K562 (cell line): ENCODE measurements at regions not wholly inside any gene's neighbourhood (a gene's known extent, or its start where the extent isn't known, plus 50 kb on each side); places are given as distances from the start of the nearest gene placed in this dataset.

Experiments used
- ATAC-seq: fragments of 200-7000 bp; cut with Tn5 transposase; 3 replicates; pipeline ENCODE4 v1.9.1; 2020; ENCODE audit warnings: moderate library complexity
- BruUV-seq: library from RNA; stranded (reverse); fragments of 400-500 nt; replicated peaks from 2 replicates; lab custom pipeline; 2021; lab: Mats Ljungman, UMichigan
- CTCF ChIA-PET: fragments of 300-600 bp; formaldehyde crosslinking; extraction: SDS; loops from one replicate; lab custom pipeline; 2021; ENCODE audit warnings: low intra/inter-chr PET ratio; lab: Yijun Ruan, JAX
- POLR2A ChIA-PET: fragments of 300-600, 350-650 bp; sonication (Branson Sonifier 250); formaldehyde crosslinking; extraction: SDS; loops from one replicate; lab custom pipeline; 2021; ENCODE audit warnings: antibody characterized with exemption, inconsistent platforms; lab: Yijun Ruan, JAX
- DNase-seq, 4 experiments: peaks; one replicate each; pipeline versions ENCODE4 v3.0.0 to v3.0.0-alpha.2; 2011 to 2018; ENCODE audit warnings: low spot score in 3 of 4, mixed read lengths in 3 of 4; ENCODE audit errors: extremely low read depth in 1 of 4
- FAIRE-seq: peaks from 2 replicates; lab custom pipeline; 2011; peaks lifted over from hg19 to GRCh38; lab: Jason Lieb, UNC
- H2AFZ ChIP-seq: 2 replicates; pipeline ENCODE4 v1.6.0; 2011; ENCODE audit warnings: low read depth, low read length, control low read depth, inconsistent platforms
- H3K27ac ChIP-seq: fragments of 200-600 bp; 3 replicates; pipeline ENCODE4 v1.8.0; 2011; ENCODE audit warnings: low read depth, mild to moderate bottlenecking, control low read depth, inconsistent platforms, low read length, moderate library complexity, mixed read lengths; ENCODE audit errors: extremely low read depth
- H3K27me3 ChIP-seq, 2 experiments: fragments of 300-600 bp in 1 of 2; 2 replicates in 1 of 2; 3 replicates in 1 of 2; pipeline versions ENCODE4 v1.6.0 to v1.8.0; 2011; ENCODE audit warnings: inconsistent platforms in 2 of 2, low read length in 2 of 2, mild to moderate bottlenecking in 1 of 2, mixed read lengths in 1 of 2, moderate library complexity in 1 of 2; ENCODE audit not compliant: control insufficient read depth in 2 of 2, insufficient read depth in 2 of 2
- H3K36me3 ChIP-seq: fragments of 300-600 bp; 3 replicates; pipeline ENCODE4 v1.8.0; 2011; ENCODE audit warnings: mild to moderate bottlenecking, low read length, inconsistent platforms; ENCODE audit not compliant: control insufficient read depth, insufficient read depth
- H3K4me1 ChIP-seq, 2 experiments: fragments of 200-600 bp in 1 of 2; replicated peaks in 1 of 2; 2 replicates in 1 of 2; 3 replicates in 1 of 2; pipeline versions ENCODE4 v1.5.1 to v1.8.0; 2011; ENCODE audit warnings: inconsistent platforms in 2 of 2, low read length in 2 of 2, mild to moderate bottlenecking in 1 of 2, mixed read lengths in 1 of 2, moderate library complexity in 1 of 2; ENCODE audit not compliant: control insufficient read depth in 2 of 2, insufficient read depth in 2 of 2
- H3K4me2 ChIP-seq: 2 replicates; pipeline ENCODE4 v1.6.1; 2011; ENCODE audit warnings: low read length, control low read depth, inconsistent platforms, mixed read lengths; ENCODE audit not compliant: insufficient read depth
- H3K4me3 ChIP-seq: fragments of 200-600 bp; sonication (generic), shearing (Covaris generic); 2 replicates; pipeline ENCODE4 v1.5.1; 2016; ENCODE audit warnings: control low read depth, inconsistent platforms
- H3K79me2 ChIP-seq: fragments of 200-600 bp; 3 replicates; pipeline ENCODE4 v1.8.0; 2011; ENCODE audit warnings: low read length, inconsistent platforms; ENCODE audit not compliant: control insufficient read depth, insufficient read depth
- H3K9ac ChIP-seq, 2 experiments: 2 replicates each; pipeline versions ENCODE4 v1.6.0 to v1.6.1; 2011; ENCODE audit warnings: low read depth in 2 of 2, low read length in 2 of 2, control low read depth in 1 of 2, inconsistent platforms in 1 of 2, mild to moderate bottlenecking in 1 of 2, mixed read lengths in 1 of 2; ENCODE audit not compliant: insufficient read depth in 1 of 2
- H3K9me1 ChIP-seq: one replicate; pipeline ENCODE4 v1.6.0; 2011; ENCODE audit warnings: inconsistent platforms, mild to moderate bottlenecking, low read length, moderate library complexity; ENCODE audit not compliant: control insufficient read depth, insufficient read depth
- H3K9me3 ChIP-seq: replicated peaks from 2 replicates; pipeline ENCODE4 v1.5.1; 2011; ENCODE audit warnings: low read depth, low read length, inconsistent platforms; ENCODE audit not compliant: control insufficient read depth, insufficient read depth
- H4K20me1 ChIP-seq: replicated peaks from 2 replicates; pipeline ENCODE4 v1.6.1; 2011; ENCODE audit warnings: low read length, inconsistent platforms, mixed read lengths; ENCODE audit not compliant: control insufficient read depth, insufficient read depth
- ARID2 ChIP-seq: fragments of 450-650 bp; IDR thresholded peaks from 2 replicates; pipeline ENCODE4 v1.6.1; 2017; ENCODE audit warnings: antibody characterized with exemption, mild to moderate bottlenecking
- BRD9 ChIP-seq: fragments of 450-650 bp; IDR thresholded peaks from 2 replicates; pipeline ENCODE4 v1.6.1; 2018; ENCODE audit warnings: low read depth; ENCODE audit not compliant: partially characterized antibody
- CLOCK ChIP-seq: fragments of 250-450 bp; sonication (Bioruptor Pico); IDR thresholded peaks from 2 replicates; pipeline ENCODE4 v1.4.0; 2020; ENCODE audit warnings: mild to moderate bottlenecking, moderate library complexity, borderline replicate concordance
- RBBP5 ChIP-seq: fragments of 200-600 bp; sonication (generic); IDR thresholded peaks from 2 replicates; pipeline ENCODE4 v1.6.1; 2012; ENCODE audit warnings: borderline replicate concordance, mild to moderate bottlenecking, low read length, control low read depth, inconsistent platforms; ENCODE audit not compliant: insufficient read depth, poor library complexity, severe bottlenecking
- ZBTB5 ChIP-seq: fragments of 450-650 bp; IDR thresholded peaks from 2 replicates; pipeline ENCODE4 v1.6.1; 2017; ENCODE audit warnings: antibody characterized with exemption
- ZNF12 ChIP-seq: sonication (generic); formaldehyde crosslinking; IDR thresholded peaks from 2 replicates; pipeline ENCODE4 v1.4.0; 2020; ENCODE audit warnings: mild to moderate bottlenecking, missing genetic modification reagents
- ZNF165 ChIP-seq: fragments of 250-450 bp; sonication (Bioruptor Pico); IDR thresholded peaks from 2 replicates; pipeline ENCODE4 v1.4.0; 2020; ENCODE audit warnings: borderline replicate concordance
- ZNF253 ChIP-seq: fragments of 250-450 bp; sonication (Bioruptor Pico); conservative IDR thresholded peaks from 2 replicates; pipeline ENCODE4 v1.6.1; 2021; ENCODE audit warnings: mild to moderate bottlenecking
- ZNF316 ChIP-seq: fragments of 450-650 bp; IDR thresholded peaks from 2 replicates; pipeline ENCODE4 v1.6.1; 2016
- ZNF444 ChIP-seq: fragments of 250-450 bp; sonication (Bioruptor Pico); IDR thresholded peaks from 2 replicates; pipeline ENCODE4 v1.4.0; 2020; ENCODE audit warnings: mild to moderate bottlenecking, moderate library complexity
- WGBS: fragments of 100-300 bp; shearing (Covaris generic); methylation state at CpG from one replicate; pipeline ENCODE4 v1.1.6; 2016; ENCODE audit warnings: low coverage, mixed read lengths; ENCODE audit not compliant: insufficient coverage; ENCODE audit errors: missing lambda C conversion rate; 5-methylcytosine and 5-hydroxymethylcytosine counted together
- in situ Hi-C: fragments of 300-500 bp; cut with MboI; formaldehyde crosslinking; loops from 4 replicates; pipeline ENCODE4 v1.15.0; 2018; ENCODE audit warnings: inconsistent platforms, mixed read lengths
- intact Hi-C: fragments of 100-400 bp; cut with micrococcal nuclease; formaldehyde crosslinking; loops from 2 replicates; pipeline ENCODE4 v1.14.2; 2022

- no TSS peak for BruUV-seq
- POLR2A ChIA-PET = no interaction called here
- Histone ChIP-seq H3K4me3 (no peak overlapping the region), H3K36me3 (no peaks in the 10 kb centered on the region), H3K9ac (no peak overlapping the region), H3K27me3 (no peaks in the 10 kb centered on the region), H3K79me2 (no peaks in the 10 kb centered on the region), H3K9me1 (no peaks in the 10 kb centered on the region), H3K27ac (no peak overlapping the region), H3K9me3 (no peaks in the 10 kb centered on the region), H3K4me2 (no peak overlapping the region), H3K4me1 (no peaks in the 10 kb centered on the region), H4K20me1 (no peaks in the 10 kb centered on the region), H2AFZ (no peak overlapping the region)
- no peak for ATAC-seq
- CTCF ChIA-PET = no interaction called here
- TF ChIP-seq ARID2 = no peak
- no peak for TF ChIP-seq ZNF253 (CRISPR knock-in tag)
- no peak for TF ChIP-seq ZNF316
- no peak for TF ChIP-seq BRD9
- TF ChIP-seq ZNF12 = no peak
- TF ChIP-seq ZNF444 (CRISPR knock-in tag) = no peak
- no peak for TF ChIP-seq CLOCK (CRISPR knock-in tag)
- no peak for TF ChIP-seq ZBTB5
- no peak for TF ChIP-seq RBBP5
- TF ChIP-seq ZNF165 (CRISPR knock-in tag) = no peak
- WGBS = 0% methylated on average over 6 of the region's 7 CpGs
- DNase-seq = no peak
- no peak for FAIRE-seq
- in situ Hi-C loops = no loop called here
- intact Hi-C loops = no loop called here
These were observed 340.7 kb downstream of the KIF20B start for GRCh38 chr10:90042075-90042474.
